Endothelial cell of umbilical vein (primary cell): ENCODE measurements at regions not wholly inside any gene's neighbourhood (a gene's known extent, or its start where the extent isn't known, plus 50 kb on each side); places are given as distances from the start of the nearest gene placed in this dataset.

Source experiments
- EZH2 ChIP-seq: IDR thresholded peaks from 2 replicates; pipeline ENCODE4 v1.6.1; 2012; ENCODE audit warnings: borderline replicate concordance, low read depth, mild to moderate bottlenecking, moderate library complexity, low read length, inconsistent platforms; ENCODE audit not compliant: severe bottlenecking
- FOS ChIP-seq: IDR thresholded peaks from 2 replicates; pipeline ENCODE4 v1.6.1; 2011; ENCODE audit warnings: mild to moderate bottlenecking, low read length, moderate library complexity, borderline replicate concordance; ENCODE audit not compliant: insufficient read depth
- GATA2 ChIP-seq: IDR thresholded peaks from 2 replicates; pipeline ENCODE4 v1.7.0; 2011; ENCODE audit warnings: low read depth, mild to moderate bottlenecking, moderate library complexity, mixed read lengths, low read length; ENCODE audit not compliant: insufficient read length, insufficient read depth
- JUN ChIP-seq: IDR thresholded peaks from 2 replicates; pipeline ENCODE4 v1.6.1; 2011; ENCODE audit warnings: borderline replicate concordance, low read depth; ENCODE audit not compliant: insufficient read length, insufficient read depth
- POLR2A ChIP-seq: IDR thresholded peaks from 2 replicates; pipeline ENCODE4 v1.6.1; 2012; ENCODE audit warnings: low read depth, mild to moderate bottlenecking, control low read depth, low read length
- TF ChIP-seq, protein P1 (sequence below), 2 donors: IDR thresholded peaks; 1 replicate in 1 of 2; 2 replicates in 1 of 2; pipeline ENCODE4 v1.5.1; 2011; ENCODE audit warnings: low read length in 2 of 2, mild to moderate bottlenecking in 2 of 2, moderate library complexity in 2 of 2, control low read depth in 1 of 2, inconsistent platforms in 1 of 2, low read depth in 1 of 2; ENCODE audit not compliant: insufficient read depth in 1 of 2; ENCODE audit errors: extremely low read depth in 1 of 2
- TF ChIP-seq, protein P2 (sequence below): IDR thresholded peaks from 2 replicates; pipeline ENCODE4 v1.6.1; 2011; ENCODE audit not compliant: insufficient read depth, insufficient read length

DNA sequence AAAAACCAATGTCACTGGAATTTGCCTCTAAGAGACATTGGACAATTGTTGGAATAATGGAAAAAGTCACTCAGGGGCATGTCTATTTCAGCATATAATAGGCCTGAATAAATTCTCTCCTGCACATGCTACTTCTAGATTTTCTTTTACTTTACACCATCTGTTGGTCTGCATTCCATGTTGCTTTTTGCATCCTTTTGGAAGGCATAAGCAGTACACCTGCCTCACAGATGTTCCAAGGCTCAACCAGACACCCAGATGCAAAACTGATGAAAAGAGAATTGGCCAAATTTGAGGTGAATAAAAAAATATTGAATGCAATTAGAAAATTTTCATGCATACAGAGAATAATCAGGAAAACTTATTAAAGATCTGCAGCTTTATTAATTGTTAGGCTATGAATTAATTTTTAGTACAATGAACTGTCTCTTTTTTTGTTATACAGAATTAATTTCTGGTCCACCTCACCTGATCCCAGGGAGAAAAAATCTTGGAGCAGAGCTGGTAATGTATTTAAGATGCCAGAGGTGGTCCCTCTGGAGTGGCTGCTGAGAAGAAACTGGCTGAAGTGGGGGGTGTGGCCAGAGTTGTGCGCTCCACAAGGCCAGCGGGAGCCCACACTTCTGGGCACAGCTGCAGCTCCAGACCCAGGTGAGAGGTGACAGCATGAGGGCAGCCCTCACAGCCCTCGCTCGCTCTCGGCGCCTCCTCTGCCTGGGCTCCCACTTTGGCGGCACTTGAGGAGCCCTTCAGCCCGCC, 778.6 kb downstream of the CDH11 start:
- no peak for TF ChIP-seq EZH2
- no peak for TF ChIP-seq FOS
- TF ChIP-seq, protein P1, sequence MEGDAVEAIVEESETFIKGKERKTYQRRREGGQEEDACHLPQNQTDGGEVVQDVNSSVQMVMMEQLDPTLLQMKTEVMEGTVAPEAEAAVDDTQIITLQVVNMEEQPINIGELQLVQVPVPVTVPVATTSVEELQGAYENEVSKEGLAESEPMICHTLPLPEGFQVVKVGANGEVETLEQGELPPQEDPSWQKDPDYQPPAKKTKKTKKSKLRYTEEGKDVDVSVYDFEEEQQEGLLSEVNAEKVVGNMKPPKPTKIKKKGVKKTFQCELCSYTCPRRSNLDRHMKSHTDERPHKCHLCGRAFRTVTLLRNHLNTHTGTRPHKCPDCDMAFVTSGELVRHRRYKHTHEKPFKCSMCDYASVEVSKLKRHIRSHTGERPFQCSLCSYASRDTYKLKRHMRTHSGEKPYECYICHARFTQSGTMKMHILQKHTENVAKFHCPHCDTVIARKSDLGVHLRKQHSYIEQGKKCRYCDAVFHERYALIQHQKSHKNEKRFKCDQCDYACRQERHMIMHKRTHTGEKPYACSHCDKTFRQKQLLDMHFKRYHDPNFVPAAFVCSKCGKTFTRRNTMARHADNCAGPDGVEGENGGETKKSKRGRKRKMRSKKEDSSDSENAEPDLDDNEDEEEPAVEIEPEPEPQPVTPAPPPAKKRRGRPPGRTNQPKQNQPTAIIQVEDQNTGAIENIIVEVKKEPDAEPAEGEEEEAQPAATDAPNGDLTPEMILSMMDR (IDR thresholded peaks at IDR 0.05; ENCODE audit: extremely low read depth in 1 of 2, insufficient read depth in 1 of 2, low read depth in 1 of 2, low read length in 2 of 2) = no peak
- TF ChIP-seq POLR2A = no peak
- TF ChIP-seq, protein P2, sequence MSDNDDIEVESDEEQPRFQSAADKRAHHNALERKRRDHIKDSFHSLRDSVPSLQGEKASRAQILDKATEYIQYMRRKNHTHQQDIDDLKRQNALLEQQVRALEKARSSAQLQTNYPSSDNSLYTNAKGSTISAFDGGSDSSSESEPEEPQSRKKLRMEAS = no peak
- TF ChIP-seq JUN = no peak
- TF ChIP-seq GATA2 = no peak
